ENCODE measurements at regions not wholly inside any gene's neighbourhood (a gene's known extent, or its start where the extent isn't known, plus 50 kb on each side); places are given as distances from the start of the nearest gene placed in this dataset.

- TF ChIP-seq CTCF (IDR thresholded peaks at IDR 0.05) (no peak), MAZ (IDR thresholded peaks at IDR 0.05; ENCODE audit: borderline replicate concordance, low read depth, low read length) (no peak), USF2 (IDR thresholded peaks at IDR 0.05) (no peak), BHLHE40 (IDR thresholded peaks at IDR 0.05; ENCODE audit: low read depth, low read length) (no peak), HDAC2 (IDR thresholded peaks at IDR 0.05) (no peak), FOXS1 (CRISPR knock-in tag; IDR thresholded peaks at IDR 0.05) (no peak), ZSCAN20 (CRISPR knock-in tag; IDR thresholded peaks at IDR 0.05) (no peak), POLR2A (IDR thresholded peaks at IDR 0.05; ENCODE audit: low read length) (no peak), MAFK (IDR thresholded peaks at IDR 0.05; ENCODE audit: partially characterized antibody) (no peak), RAD21 (conservative IDR thresholded peaks at IDR 0.05 in 1 of 2, IDR thresholded peaks at IDR 0.05 in 1 of 2) (no peak), CHD4 (IDR thresholded peaks at IDR 0.05; ENCODE audit: borderline replicate concordance) (no peak), ZFP36 (IDR thresholded peaks at IDR 0.05; ENCODE audit: borderline replicate concordance, partially characterized antibody) (no peak), MAX (IDR thresholded peaks at IDR 0.05) (no peak)
Measured at GRCh38 chr13:52938065-52938464, 89.6 kb upstream of the PCDH8 start.

All from A549 (cell line).